ENCODE measurements at regions not wholly inside any gene's neighbourhood (a gene's known extent, or its start where the extent isn't known, plus 50 kb on each side); places are given as distances from the start of the nearest gene placed in this dataset.

DNA sequence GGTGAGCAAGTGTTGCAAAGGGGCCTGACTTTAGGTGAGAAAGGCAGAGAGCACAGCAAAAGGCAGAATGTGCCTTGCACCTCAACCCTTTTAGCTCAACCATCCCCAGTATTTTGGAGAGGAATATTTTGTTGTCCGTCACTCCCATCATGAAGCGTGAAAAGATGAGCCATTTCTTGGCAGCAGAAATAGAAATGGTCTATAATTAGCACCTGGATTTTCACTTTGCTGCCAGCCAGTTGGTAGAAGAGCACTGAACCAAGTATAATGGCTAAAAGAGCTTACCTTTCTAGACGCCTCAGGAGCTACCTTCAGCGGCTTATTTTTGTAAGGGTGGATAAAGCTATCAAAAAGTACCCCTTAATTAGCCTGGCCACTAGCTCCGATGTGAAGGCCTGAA, 406.7 kb downstream of the OCA2 start:
- H3K27me3 ChIP-seq (ENCODE audit: control insufficient read depth in 1 of 2, insufficient read depth in 1 of 2, low read length in 2 of 2) = no peaks in the 10 kb centered on the region
- H2BK5ac ChIP-seq (ENCODE audit: low read depth, low read length, poor library complexity, severe bottlenecking) = no peak overlapping the region
- no peak overlapping the region for H3K4ac ChIP-seq (ENCODE audit: low read depth in 1 of 2, low read length in 2 of 2)
- H3K36me3 ChIP-seq (ENCODE audit: control insufficient read depth in 1 of 2, insufficient read depth in 2 of 2, low read depth in 1 of 2, low read length in 2 of 2) = no peaks in the 10 kb centered on the region
- no peak overlapping the region for H3K4me3 ChIP-seq (ENCODE audit: insufficient read depth in 1 of 2, low read depth in 1 of 2, low read length in 2 of 2)
- no peak overlapping the region for H2BK15ac ChIP-seq (ENCODE audit: low read depth, poor library complexity, severe bottlenecking)
- no peak overlapping the region for H2AK5ac ChIP-seq (ENCODE audit: low read length, severe bottlenecking)
- no peak overlapping the region for H3K9ac ChIP-seq (ENCODE audit: low read length)
- no peak overlapping the region for H2BK120ac ChIP-seq (ENCODE audit: low read depth, low read length)
- no peak overlapping the region for H3K4me2 ChIP-seq (ENCODE audit: low read length, poor library complexity, severe bottlenecking)
- no peak overlapping the region for H3K14ac ChIP-seq (ENCODE audit: low read length in 2 of 2)
- no peaks in the 10 kb centered on the region for H3K4me1 ChIP-seq (ENCODE audit: control insufficient read depth, insufficient read depth, low read depth, low read length)
- H3K9me3 ChIP-seq (ENCODE audit: control insufficient read depth, low read length) = no peaks in the 10 kb centered on the region
- H4K8ac ChIP-seq (ENCODE audit: low read length) = no peak overlapping the region
- H3K18ac ChIP-seq (ENCODE audit: low read depth in 1 of 2, low read length in 2 of 2) = no peak overlapping the region
- H4K91ac ChIP-seq (ENCODE audit: low read length) = no peak overlapping the region
- no peak for DNase-seq
- H3K23ac ChIP-seq (ENCODE audit: low read length in 2 of 2) = no peak overlapping the region
- 90% methylated on average over 5 of the region's 5 CpGs for WGBS
- no peak overlapping the region for H3K27ac ChIP-seq (ENCODE audit: low read length, poor library complexity, severe bottlenecking)
- H3K79me1 ChIP-seq (replicated peaks; ENCODE audit: low read length, poor library complexity, severe bottlenecking) = no peaks in the 10 kb centered on the region
- no peak overlapping the region for H2AFZ ChIP-seq (ENCODE audit: low read depth, low read length)
- no peak overlapping the region for H2BK12ac ChIP-seq (ENCODE audit: low read length in 2 of 2)

GRCh38 chr15:27690290-27690689, 408.8 kb downstream of the OCA2 start:
- Histone ChIP-seq H3K36me3 (ENCODE audit: control insufficient read depth in 1 of 2, insufficient read depth in 2 of 2, low read depth in 1 of 2, low read length in 2 of 2) (no peaks in the 10 kb centered on the region), H3K27me3 (ENCODE audit: control insufficient read depth in 1 of 2, insufficient read depth in 1 of 2, low read length in 2 of 2) (no peaks in the 10 kb centered on the region), H3K27ac (ENCODE audit: low read length, poor library complexity, severe bottlenecking) (no peak overlapping the region), H3K9me3 (ENCODE audit: control insufficient read depth, low read length) (no peaks in the 10 kb centered on the region), H2AFZ (ENCODE audit: low read depth, low read length) (no peak overlapping the region), H3K14ac (ENCODE audit: low read length in 2 of 2) (no peak overlapping the region), H2BK15ac (ENCODE audit: low read depth, poor library complexity, severe bottlenecking) (no peak overlapping the region), H3K4me2 (ENCODE audit: low read length, poor library complexity, severe bottlenecking) (no peak overlapping the region), H4K8ac (ENCODE audit: low read length) (no peak overlapping the region), H2BK120ac (ENCODE audit: low read depth, low read length) (no peak overlapping the region), H3K4me3 (ENCODE audit: insufficient read depth in 1 of 2, low read depth in 1 of 2, low read length in 2 of 2) (no peak overlapping the region), H3K9ac (ENCODE audit: low read length) (no peak overlapping the region), H3K18ac (ENCODE audit: low read depth in 1 of 2, low read length in 2 of 2) (no peak overlapping the region), H3K79me1 (replicated peaks; ENCODE audit: low read length, poor library complexity, severe bottlenecking) (no peaks in the 10 kb centered on the region), H3K23ac (ENCODE audit: low read length in 2 of 2) (no peak overlapping the region), H3K4me1 (ENCODE audit: control insufficient read depth, insufficient read depth, low read depth, low read length) (peaks cover 4% of the 10 kb centered on the region), H2BK5ac (ENCODE audit: low read depth, low read length, poor library complexity, severe bottlenecking) (no peak overlapping the region), H3K4ac (ENCODE audit: low read depth in 1 of 2, low read length in 2 of 2) (no peak overlapping the region), H2BK12ac (ENCODE audit: low read length in 2 of 2) (no peak overlapping the region), H4K91ac (ENCODE audit: low read length) (no peak overlapping the region), H2AK5ac (ENCODE audit: low read length, severe bottlenecking) (no peak overlapping the region)
- no peak for DNase-seq
- 81% methylated on average over 5 of the region's 5 CpGs for WGBS

- Histone ChIP-seq H3K4me1 (ENCODE audit: control insufficient read depth, insufficient read depth, low read depth, low read length) (peaks cover 4% of the 10 kb centered on the region), H2BK120ac (ENCODE audit: low read depth, low read length) (no peak overlapping the region), H2AK5ac (ENCODE audit: low read length, severe bottlenecking) (peak overlapping the region; percentile 21), H3K27me3 (ENCODE audit: control insufficient read depth in 1 of 2, insufficient read depth in 1 of 2, low read length in 2 of 2) (no peaks in the 10 kb centered on the region), H3K27ac (ENCODE audit: low read length, poor library complexity, severe bottlenecking) (no peak overlapping the region), H2BK12ac (ENCODE audit: low read length in 2 of 2) (no peak overlapping the region), H3K79me1 (replicated peaks; ENCODE audit: low read length, poor library complexity, severe bottlenecking) (no peaks in the 10 kb centered on the region), H2BK15ac (ENCODE audit: low read depth, poor library complexity, severe bottlenecking) (no peak overlapping the region), H4K8ac (ENCODE audit: low read length) (peak overlapping the region; percentile 13), H3K9me3 (ENCODE audit: control insufficient read depth, low read length) (no peaks in the 10 kb centered on the region), H3K18ac (ENCODE audit: low read depth in 1 of 2, low read length in 2 of 2) (no peak overlapping the region), H2BK5ac (ENCODE audit: low read depth, low read length, poor library complexity, severe bottlenecking) (no peak overlapping the region), H3K14ac (ENCODE audit: low read length in 2 of 2) (no peak overlapping the region), H3K4me2 (ENCODE audit: low read length, poor library complexity, severe bottlenecking) (no peak overlapping the region), H3K23ac (ENCODE audit: low read length in 2 of 2) (no peak overlapping the region), H2AFZ (ENCODE audit: low read depth, low read length) (no peak overlapping the region), H3K36me3 (ENCODE audit: control insufficient read depth in 1 of 2, insufficient read depth in 2 of 2, low read depth in 1 of 2, low read length in 2 of 2) (no peaks in the 10 kb centered on the region), H3K4me3 (ENCODE audit: insufficient read depth in 1 of 2, low read depth in 1 of 2, low read length in 2 of 2) (no peak overlapping the region), H3K9ac (ENCODE audit: low read length) (no peak overlapping the region), H4K91ac (ENCODE audit: low read length) (no peak overlapping the region), H3K4ac (ENCODE audit: low read depth in 1 of 2, low read length in 2 of 2) (no peak overlapping the region)
- DNase-seq = no peak
- 72% methylated on average over 7 of the region's 7 CpGs for WGBS
Observed at GRCh38 chr15:27686971-27687370, 412.1 kb downstream of the OCA2 start.

GRCh38 chr15:27686369-27686768, 412.7 kb downstream of the OCA2 start:
- Histone ChIP-seq H3K27me3 (ENCODE audit: control insufficient read depth in 1 of 2, insufficient read depth in 1 of 2, low read length in 2 of 2) (no peaks in the 10 kb centered on the region), H2AK5ac (ENCODE audit: low read length, severe bottlenecking) (no peak overlapping the region), H4K8ac (ENCODE audit: low read length) (no peak overlapping the region), H3K23ac (ENCODE audit: low read length in 2 of 2) (no peak overlapping the region), H3K36me3 (ENCODE audit: control insufficient read depth in 1 of 2, insufficient read depth in 2 of 2, low read depth in 1 of 2, low read length in 2 of 2) (no peaks in the 10 kb centered on the region), H3K4me3 (ENCODE audit: insufficient read depth in 1 of 2, low read depth in 1 of 2, low read length in 2 of 2) (no peak overlapping the region), H2AFZ (ENCODE audit: low read depth, low read length) (no peak overlapping the region), H3K4me2 (ENCODE audit: low read length, poor library complexity, severe bottlenecking) (no peak overlapping the region), H2BK12ac (ENCODE audit: low read length in 2 of 2) (no peak overlapping the region), H2BK15ac (ENCODE audit: low read depth, poor library complexity, severe bottlenecking) (no peak overlapping the region), H3K27ac (ENCODE audit: low read length, poor library complexity, severe bottlenecking) (peak overlapping the region; percentile 39), H3K18ac (ENCODE audit: low read depth in 1 of 2, low read length in 2 of 2) (no peak overlapping the region), H3K4ac (ENCODE audit: low read depth in 1 of 2, low read length in 2 of 2) (no peak overlapping the region), H3K9me3 (ENCODE audit: control insufficient read depth, low read length) (no peaks in the 10 kb centered on the region), H3K79me1 (replicated peaks; ENCODE audit: low read length, poor library complexity, severe bottlenecking) (no peaks in the 10 kb centered on the region), H2BK5ac (ENCODE audit: low read depth, low read length, poor library complexity, severe bottlenecking) (no peak overlapping the region), H3K9ac (ENCODE audit: low read length) (no peak overlapping the region), H2BK120ac (ENCODE audit: low read depth, low read length) (no peak overlapping the region), H3K14ac (ENCODE audit: low read length in 2 of 2) (no peak overlapping the region), H3K4me1 (ENCODE audit: control insufficient read depth, insufficient read depth, low read depth, low read length) (peaks cover 4% of the 10 kb centered on the region), H4K91ac (ENCODE audit: low read length) (no peak overlapping the region)
- WGBS = 60% methylated on average over 1 of the region's 3 CpGs
- DNase-seq = no peak
